Stimulated activated CD4-positive, alpha-beta T cell treated with anti-CD3 and anti-CD28 coated beads, Interleukin-12 subunit alpha, Interleukin-12 subunit beta, amount 100 ng/mL, for 4 hours (primary cell): ENCODE measurements at regions not wholly inside any gene's neighbourhood (a gene's known extent, or its start where the extent isn't known, plus 50 kb on each side); places are given as distances from the start of the nearest gene placed in this dataset.

Source experiments
- DNase-seq: peaks from one replicate; pipeline ENCODE4 v3.0.0-alpha.2; 2020

DNA sequence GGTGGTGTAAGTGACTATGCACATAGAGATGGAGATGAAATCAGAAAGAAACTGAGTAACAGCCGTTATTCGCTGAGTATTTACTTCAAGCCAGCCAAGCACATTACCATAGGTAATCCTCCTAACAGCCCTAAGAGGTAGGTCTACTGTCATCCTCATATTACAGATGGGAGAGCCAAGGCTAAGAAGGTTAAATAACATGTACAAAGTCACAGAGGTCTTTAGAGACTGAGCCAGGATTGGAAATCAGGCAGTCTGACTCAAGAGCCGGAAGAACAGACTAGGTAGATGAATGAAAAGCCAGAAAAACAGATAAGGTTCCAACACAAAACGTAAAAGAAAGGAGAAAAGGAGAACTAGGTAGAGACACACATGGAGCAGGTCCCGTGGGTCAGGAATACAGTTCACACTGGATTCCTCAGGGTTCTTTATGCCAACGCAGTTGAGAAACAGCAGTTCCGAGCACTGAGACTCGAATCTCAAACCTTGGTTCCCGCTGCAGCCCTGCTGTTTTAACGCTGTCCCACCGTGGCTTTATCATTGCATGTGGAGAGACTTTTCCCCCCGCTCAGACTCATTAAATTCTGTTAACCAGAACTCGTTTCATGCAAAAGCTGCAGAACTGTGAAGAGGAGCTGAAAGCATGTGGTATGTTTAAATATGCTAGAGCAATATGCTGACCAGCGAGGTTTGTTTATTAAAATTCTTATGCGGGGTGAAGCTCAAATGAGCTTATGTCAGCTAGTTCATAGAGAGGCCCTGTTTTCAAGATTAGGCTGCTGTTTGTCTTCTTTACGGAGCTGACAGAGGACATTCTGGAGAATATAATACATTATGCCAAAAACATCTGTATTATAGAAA, 537.9 kb downstream of the CD83 start:
- DNase-seq = no peak

DNA sequence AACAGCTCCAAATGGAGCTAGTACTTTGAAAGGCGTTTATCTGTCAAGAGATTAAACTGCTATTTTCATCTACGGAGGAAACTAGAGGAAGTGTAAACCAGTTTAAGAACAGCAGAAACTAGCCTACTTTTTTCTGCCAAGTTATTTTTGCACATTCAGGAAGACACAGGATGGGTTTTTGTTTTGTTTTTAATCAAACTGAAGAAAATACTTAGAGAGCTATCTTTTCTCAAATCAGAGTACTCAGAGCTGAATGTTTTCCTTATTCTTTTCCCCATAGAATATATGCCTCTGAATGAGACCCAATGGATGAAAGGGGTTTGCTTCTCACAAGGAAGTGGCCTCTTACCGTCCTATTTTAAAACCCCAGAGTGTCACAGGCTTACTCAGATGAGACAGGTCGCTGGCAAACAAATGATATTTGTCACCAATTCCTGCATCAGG, 538.5 kb downstream of the CD83 start:
- DNase-seq = no peak

DNA sequence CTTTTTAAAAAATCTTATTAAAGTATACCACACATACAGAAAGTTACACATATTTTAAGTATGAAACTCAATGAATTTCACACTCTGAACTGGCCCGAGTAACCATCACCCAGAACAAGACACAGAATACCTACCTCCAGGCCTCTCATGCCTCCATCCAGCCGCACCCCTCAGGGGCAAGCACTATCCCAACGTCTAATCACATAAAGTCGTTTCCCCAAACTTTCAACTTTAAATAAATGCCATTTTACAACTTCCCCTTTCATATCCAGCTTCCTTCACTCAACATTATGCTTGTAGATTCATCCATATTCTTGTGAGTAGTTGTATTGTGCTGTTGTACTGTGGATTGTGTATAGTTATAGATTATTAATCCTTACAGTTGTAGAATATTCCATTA, 539.1 kb downstream of the CD83 start:
- DNase-seq = no peak

DNA sequence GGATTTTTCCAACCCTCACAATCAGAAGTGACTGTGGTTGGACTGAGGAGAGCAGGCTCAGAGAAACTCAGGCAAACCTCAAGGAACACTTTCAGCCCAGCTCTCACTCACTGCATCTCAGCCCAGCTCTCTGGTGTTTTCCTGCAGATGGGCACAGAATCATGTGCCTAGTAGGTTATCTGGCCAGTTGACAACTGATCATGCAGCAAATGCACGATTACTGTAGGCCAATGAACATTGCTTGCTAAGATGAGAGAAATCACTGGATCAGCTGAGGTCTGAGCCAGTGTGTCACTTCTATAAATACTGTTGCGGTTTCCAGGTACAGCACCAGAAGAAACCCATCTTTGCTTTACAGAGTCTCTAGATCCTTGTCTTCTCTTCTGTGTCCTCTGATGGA, 540.5 kb downstream of the CD83 start:
- DNase-seq = no peak

DNA sequence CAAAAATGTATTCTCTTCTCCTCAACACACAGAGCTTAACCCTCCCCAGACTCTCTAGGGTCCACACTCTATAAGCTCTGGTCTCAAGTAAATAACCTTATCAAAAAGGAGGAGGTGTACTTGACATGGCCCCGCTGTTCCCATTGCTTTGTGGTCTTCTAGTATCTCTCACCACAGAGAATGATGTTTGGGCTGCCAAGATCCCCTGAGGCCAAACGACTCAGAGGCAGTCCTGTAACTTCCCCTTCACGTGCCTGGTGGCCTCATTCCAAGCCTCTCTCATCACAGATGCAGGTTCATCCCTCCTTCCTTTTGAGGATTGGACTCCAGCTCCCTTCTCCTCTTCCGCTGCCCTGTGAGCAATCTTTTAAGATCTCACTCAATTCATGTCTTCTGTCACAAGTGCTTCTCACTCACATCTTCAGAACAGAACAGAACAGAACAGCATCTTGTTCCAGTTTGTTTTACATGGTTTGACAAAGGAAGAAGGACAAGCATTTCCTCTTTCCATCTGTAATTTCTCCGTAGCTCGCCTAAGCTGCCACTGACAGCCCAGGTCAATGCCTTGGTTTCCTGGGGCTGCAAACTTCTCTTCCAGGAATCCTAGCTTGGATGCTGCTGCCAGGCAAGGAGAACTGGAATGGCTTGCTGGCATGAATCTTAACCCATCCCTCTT, 541.5 kb downstream of the CD83 start:
- no peak for DNase-seq

DNA sequence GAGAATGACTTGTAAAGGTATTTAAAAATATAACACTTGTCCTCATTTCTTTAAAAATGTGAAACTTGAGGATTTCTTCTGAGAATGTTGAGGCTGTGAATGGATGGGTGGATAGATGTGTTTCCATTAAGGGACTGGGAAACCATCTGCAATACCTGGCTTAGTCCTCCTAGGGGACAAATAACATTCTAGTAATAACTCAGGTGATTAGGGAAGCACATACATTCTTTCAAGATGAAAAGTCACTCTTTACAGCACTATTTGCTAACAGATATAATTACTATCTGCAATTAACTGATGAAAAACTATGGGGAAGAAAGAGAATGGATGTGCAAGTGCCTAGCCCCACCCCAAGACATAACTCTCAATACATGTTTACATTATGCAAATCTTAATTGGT, 542.3 kb downstream of the CD83 start:
- no peak for DNase-seq

DNA sequence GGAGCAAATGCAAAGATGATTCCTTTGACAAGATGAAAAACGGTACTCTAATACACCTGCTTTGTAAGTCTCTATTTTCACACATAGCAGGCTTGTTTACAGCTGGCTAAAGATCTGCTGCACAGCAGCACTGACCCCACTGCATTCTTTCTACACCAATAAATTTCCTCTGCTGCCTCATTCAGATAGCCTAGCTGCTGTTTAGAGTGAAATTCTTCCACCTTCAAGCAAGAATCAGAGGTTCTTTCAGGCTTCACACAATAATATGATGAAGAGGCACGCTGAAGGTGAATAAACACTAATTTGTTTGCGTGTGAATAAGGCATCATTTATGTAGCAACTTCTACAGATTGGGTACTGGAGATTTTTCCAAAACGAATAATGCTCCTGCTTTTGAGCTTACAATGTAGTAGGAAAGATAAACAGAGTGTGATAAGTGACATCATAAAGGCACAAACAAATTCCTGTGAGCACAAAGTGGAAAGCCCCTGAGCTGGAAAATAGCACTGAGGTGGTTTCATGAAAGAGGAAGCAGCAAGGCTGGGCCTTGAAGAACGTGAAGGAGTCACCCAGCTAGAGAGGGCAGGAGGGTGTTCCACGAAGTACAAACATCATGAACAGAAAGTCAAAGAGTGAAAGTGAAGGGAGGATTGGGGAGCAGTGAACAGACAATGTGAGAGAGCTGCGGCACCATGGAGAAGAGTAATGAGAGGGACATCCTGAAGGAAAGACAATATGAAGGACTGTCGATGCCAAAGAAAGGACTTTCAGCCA, 543.4 kb downstream of the CD83 start:
- peak; percentile 19 for DNase-seq

DNA sequence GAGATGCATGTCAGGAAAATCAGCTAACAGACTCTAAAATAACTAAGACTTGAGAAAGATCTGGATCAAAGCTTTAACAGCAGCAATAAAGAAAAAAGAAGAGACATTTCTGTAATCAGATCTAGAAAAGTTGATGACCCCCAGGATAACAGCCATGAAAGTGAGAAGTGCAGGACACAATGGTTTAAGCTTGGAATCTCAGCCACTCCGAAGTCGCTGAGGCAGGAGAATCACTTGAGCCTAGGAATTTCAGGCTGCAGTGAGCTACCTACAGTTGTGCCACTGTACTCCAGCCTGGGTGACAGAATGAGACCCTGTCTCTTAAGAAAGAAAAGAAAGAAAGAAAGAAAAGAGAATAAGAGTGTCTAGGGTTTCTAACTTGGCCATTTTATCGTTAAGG, 544.1 kb downstream of the CD83 start:
- DNase-seq = no peak

DNA sequence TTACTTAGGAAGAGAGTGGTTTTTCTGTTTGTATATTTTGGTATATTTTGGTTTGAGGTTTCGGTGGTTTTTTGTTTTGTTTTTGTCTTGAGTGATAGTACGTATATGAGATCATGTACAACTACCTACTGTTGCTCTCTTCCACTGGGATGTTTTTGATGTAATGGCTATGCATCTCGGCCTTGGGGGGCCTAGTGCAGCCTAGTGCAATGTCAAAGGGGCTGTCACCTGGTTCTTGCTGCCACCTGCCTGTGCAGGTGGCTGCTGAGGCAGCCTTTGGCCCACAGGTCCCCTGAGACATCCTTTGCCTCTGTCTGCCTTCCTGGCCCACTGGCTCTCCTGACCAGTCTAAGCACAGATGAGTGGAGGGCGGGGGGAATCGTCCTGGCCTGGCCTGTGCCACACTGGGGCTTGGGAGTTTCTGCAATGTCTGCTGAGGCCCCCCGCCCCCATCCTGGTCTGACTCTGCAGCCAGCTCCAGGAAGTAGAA, 546.6 kb downstream of the CD83 start:
- DNase-seq = no peak

DNA sequence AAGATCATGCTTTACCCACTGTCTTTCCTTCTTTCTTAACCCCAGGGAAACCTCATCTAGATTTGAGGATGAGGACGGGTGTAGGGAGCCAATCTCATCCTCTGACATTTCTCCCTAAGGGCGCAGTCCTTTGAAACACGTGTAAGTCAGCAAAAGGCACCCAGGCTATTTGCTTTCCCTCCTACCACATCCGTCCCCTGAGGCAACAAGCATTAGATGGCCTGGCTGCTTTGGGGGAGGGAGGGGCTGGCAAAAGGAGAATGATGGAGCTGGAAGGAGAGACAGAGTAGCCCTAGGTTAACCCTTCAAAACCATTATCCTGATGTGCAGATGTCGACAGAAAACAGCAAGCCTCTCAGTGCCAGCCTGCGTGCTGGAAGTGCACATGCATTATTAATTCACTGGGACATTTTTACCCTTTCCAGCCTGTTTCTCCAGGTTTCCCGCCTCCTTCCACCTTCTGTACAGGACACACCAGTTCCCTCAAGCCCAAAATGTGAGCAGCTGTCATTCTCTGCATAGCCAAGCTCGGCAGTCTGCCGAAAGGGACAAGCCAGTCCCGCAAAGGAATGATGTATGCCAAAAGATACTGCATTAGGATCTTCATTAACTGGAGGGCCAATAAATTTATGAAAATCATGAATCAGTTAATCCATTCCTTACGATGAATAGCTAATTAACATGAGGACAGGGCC, 547.2 kb downstream of the CD83 start:
- DNase-seq = no peak

DNA sequence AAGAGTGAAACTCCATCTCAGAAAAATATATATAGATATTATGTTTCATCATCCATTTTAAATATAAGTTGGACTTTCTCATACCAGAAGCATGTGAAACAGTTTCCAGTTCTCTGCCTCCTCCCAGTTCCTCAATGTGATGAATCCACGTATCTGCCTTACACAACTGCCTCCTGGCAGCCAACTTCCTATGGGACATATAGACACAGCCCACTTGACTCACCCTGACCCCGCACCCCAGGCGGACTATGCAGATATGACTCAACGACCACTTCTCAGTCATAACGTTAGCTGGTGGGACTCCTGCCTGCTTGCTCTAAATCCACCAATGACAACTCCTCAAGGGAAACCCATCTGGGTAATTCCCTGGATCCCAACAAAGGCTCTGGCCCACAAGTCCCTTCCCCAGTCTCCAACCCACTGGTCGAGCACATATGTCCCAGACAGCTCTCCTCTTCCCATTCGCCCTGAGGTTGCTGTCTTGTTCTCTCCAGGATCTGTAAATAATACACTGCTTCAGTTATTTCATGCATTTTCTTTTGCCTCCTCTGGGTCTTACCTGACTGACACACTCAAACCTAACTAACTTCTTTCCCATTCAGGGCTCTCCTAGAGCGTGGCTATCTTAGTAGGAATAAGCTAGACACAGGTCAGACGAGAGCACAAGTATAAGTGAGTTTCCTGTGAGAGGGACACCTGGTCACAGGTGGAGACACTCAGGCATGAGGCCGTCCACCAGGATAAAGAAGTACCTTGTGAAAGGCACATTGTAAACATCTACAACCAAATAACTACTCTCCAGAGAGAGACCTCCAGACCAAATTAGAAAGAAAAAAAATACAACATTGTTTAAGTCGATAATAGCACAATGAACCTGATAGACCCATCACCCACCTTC, 548.5 kb downstream of the CD83 start:
- no peak for DNase-seq

DNA sequence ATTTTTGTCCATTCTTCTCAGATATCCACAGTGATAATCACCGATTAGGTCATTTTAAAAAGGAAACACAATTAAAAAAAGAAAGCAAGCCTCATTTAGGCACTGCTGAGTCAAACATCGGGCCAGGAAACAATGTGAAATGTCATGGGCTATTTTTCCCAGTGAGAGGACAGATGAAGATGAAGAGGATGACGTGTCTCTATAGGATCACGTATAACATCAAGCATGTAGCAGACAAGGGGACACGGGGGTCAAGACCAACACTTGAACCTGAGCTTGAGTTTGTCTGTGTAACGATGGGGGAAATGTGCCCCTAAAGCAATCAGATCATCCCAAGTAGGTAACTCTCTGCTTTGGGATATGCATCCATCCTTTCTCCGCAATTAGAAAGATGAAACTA, 553.2 kb downstream of the CD83 start:
- no peak for DNase-seq

DNA sequence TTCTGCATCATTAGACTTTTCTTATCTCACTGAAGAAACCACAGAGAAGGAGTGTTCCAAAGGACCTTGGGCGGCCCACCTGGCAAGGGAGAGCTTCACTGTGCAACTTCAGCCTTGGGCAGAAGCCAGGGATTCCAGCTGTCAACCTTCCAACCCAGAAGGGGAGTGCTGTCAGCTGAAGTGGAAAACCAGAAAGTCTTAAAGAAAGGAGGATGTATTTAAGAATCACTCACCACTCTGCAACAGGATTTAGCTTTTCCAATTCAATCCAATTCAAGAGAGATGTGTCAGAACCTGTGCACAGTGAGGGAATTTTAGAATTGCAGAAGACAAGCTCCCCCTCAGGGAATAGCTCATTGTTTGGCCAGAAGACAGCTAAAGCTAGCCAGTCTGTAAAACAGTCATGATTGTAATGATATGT, 553.7 kb downstream of the CD83 start:
- DNase-seq = no peak

DNA sequence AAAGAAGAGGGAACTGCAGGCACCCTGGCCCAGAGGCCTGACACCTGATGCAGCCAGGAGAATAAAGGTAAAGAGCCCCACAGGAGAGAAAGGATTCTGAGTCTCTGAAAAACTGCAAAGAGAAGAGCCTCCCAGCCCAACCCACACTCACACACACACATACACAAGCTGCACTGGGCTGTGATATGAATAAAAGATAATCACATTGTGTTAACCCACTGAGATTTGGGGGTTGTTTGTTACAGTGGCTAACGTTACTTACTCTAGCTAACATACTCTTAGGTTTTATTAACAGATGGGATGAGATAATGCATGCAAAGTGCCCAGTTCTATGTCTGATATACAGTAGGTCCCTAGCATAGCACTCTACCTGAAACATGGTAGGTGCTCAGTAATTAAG, 554.4 kb downstream of the CD83 start:
- no peak for DNase-seq

DNA sequence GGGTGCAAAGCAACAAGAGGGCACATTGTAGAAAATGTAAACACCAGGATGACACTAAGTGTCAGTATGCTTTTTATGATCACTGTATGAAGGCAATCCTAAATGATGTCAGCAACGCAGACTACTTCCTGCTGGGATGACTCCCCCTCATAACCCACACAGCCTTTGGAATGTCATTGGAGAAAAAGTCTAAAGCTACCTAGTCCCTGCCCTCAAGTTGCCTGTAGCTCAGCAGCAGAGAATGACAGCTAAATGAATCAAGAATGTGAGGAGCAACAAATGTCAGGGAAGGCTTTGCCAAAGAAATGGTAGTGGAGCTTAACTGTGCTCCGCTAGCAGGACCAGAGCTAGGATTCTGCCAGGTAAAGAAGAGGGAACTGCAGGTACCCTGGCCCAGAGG, 555.6 kb downstream of the CD83 start:
- DNase-seq = no peak

DNA sequence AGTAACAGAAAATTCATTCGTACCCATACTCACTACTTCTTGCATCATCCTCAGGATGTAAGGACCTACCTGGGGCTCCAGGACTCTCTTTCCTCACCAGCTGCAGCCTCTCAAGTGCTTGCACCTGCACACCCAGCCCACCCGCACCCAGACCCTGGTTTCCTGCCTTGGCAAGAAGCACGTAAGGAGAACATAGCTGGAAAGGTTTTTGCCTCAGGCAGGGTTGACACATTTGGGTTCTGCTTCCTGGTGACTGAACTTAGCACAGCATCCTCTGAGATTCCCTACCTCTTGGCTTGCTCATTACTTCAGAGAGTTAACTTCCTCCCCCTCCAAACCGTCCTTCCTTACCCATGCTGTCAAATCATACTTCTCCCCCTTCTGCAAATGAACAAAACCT, 556.9 kb downstream of the CD83 start:
- DNase-seq = no peak

DNA sequence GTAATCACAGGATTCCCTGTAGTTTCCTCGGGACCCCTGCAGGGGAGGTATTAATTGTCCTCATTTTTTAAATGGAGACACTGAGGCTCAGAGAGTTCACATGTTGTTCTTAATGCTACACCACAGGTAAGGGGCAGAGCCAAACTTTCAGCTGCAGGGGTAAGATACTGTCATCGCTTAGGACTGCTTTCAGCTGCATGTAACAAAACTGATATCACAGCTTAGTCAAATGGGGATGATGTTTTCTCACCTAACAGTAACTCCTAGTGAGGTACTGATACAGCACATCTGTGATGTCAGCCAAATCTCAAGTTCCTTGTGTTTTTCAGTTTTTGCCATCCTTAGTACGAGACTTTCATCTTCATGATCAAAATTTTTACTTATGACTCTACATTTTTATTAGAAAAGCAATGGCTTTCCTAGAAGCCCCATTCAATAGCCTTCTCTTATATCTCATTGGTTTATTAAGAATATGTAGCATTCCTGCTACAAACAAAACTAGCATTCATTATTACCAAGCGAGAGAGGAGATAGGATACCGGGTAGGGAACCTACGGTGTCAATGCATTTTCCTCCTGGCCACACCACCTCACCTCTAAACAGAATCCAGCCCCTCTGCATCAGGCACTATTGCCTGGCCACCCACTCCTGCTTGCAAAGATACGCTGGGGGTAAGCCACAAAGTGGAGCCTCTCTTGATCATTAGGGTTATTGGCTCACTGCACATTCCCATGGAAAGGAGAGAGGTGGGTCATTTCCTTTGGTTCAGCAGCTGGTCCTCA, 557.5 kb downstream of the CD83 start:
- DNase-seq = no peak

DNA sequence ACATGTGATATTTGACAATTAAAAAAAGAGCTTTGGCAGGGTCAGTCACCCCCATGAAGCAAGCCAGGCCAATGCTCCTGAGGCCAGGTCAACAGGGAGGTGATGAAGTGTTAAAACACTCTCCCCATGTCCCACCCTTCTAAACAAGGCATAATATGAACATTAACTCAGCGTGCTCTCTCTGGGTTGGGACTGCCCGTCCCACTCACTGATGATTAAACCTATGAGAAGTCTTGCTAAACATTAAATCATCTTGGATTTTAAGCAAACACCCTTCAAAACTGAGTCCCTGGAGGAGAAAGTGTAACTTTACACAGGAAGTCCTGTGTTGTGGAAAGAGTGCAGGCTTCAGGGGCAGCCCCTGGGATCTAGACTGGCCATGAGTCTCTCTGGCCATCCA, 558.5 kb downstream of the CD83 start:
- DNase-seq = no peak

DNA sequence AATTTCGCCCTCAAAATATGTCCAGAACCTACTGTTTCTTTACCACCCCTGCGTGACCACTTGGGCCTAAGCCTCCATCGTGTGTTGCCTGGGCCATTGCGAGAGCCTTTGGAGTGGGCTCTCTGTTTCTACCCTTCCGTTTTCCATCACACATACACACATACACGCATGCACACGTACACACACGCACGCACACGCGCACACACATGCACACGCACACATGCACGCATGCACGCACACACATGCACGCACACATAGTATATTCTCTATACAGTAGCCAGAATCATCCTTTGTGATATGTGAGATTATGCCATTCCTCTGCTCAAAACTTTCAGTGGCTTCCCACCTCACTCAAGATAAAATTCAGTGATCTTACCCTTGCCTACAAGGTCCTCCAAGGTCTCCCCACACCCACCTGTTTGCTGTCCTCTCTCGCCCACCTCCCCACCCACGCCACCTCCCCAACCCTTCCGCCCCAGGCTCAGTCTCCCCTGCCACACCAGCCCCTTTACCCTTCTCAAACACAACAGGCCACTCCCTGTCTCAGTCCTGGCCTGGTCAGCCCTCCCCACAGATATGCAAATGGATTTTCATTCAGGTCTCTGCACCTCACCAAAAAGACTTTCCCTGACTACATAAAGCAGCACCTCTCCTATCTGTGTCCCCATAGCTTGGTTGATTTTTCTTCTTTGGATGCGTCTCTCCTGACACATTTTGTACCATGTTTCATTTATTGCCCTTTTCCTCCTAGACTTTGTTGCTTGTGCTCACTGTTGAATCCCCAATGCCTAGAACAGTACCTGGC, 559.6 kb downstream of the CD83 start:
- no peak for DNase-seq
